Lung (tissue), 11 donors: ENCODE measurements at regions not wholly inside any gene's neighbourhood (a gene's known extent, or its start where the extent isn't known, plus 50 kb on each side); places are given as distances from the start of the nearest gene placed in this dataset.
A peak's percentile ranks its signal among the peaks of the same experiment; 100 is the strongest.

ENCODE experiments used
- ATAC-seq: fragments of 200-7000 bp; cut with Tn5 transposase; one replicate; pipeline ENCODE4 v1.9.1; 2020; ENCODE audit warnings: moderate number of reproducible peaks; ENCODE audit not compliant: insufficient read depth, low FRiP score
- DNase-seq, 3 donors: peaks; one replicate each; pipeline ENCODE4 v3.0.0-alpha.2; 2013 to 2017
- H3K27ac ChIP-seq, 2 donors: one replicate each; pipeline ENCODE4 v1.5.1; 2013; ENCODE audit warnings: mild to moderate bottlenecking in 2 of 2, moderate library complexity in 2 of 2, control low read depth in 1 of 2, inconsistent platforms in 1 of 2, low read depth in 1 of 2, low read length in 1 of 2
- H3K27me3 ChIP-seq, 3 donors: one replicate each; pipeline ENCODE4 v1.5.1; 2013; ENCODE audit warnings: low read length in 2 of 3; ENCODE audit not compliant: control insufficient read depth in 3 of 3, insufficient read depth in 3 of 3
- H3K36me3 ChIP-seq, 4 donors: one replicate each; pipeline ENCODE4 v1.5.1; 2013; ENCODE audit warnings: low read length in 4 of 4, mild to moderate bottlenecking in 1 of 4, moderate library complexity in 1 of 4; ENCODE audit not compliant: control insufficient read depth in 4 of 4, insufficient read depth in 4 of 4
- H3K4me1 ChIP-seq, 5 donors: one replicate each; pipeline ENCODE4 v1.5.1; 2013; ENCODE audit warnings: low read length in 5 of 5, mild to moderate bottlenecking in 2 of 5, moderate library complexity in 1 of 5; ENCODE audit not compliant: control insufficient read depth in 5 of 5, insufficient read depth in 5 of 5
- H3K4me3 ChIP-seq: one replicate; pipeline ENCODE4 v1.5.1; 2013; ENCODE audit warnings: mild to moderate bottlenecking, control low read depth, moderate library complexity
- H3K9ac ChIP-seq, 2 donors: one replicate each; pipeline ENCODE4 v1.5.1; 2013; ENCODE audit warnings: low read length in 2 of 2, control low read depth in 1 of 2; ENCODE audit not compliant: insufficient read depth in 1 of 2
- H3K9me3 ChIP-seq, 4 donors: one replicate each; pipeline ENCODE4 v1.5.1; 2013; ENCODE audit warnings: low read length in 3 of 4, mild to moderate bottlenecking in 1 of 4, moderate library complexity in 1 of 4; ENCODE audit not compliant: control insufficient read depth in 4 of 4, insufficient read depth in 3 of 4
- WGBS, 2 donors: extraction: QIAGEN DNeasy Blood & Tissue Kit; methylation state at CpG; one replicate each; pipeline ENCODE4 v1.1.7; 2013; 5-methylcytosine and 5-hydroxymethylcytosine counted together
- TF ChIP-seq, protein P1 (sequence below): IDR thresholded peaks from 2 replicates; pipeline ENCODE4 v1.5.1; 2012; ENCODE audit warnings: mild to moderate bottlenecking; ENCODE audit errors: control extremely low read depth, extremely low read depth
- donor health status: control.
- donor health status: control.
- donor health status: Bipolar disorder and iron deficiency.
- donor health status: healthy.
- donor health status: DM: yes; HTN: yes; CAD: no.

DNA sequence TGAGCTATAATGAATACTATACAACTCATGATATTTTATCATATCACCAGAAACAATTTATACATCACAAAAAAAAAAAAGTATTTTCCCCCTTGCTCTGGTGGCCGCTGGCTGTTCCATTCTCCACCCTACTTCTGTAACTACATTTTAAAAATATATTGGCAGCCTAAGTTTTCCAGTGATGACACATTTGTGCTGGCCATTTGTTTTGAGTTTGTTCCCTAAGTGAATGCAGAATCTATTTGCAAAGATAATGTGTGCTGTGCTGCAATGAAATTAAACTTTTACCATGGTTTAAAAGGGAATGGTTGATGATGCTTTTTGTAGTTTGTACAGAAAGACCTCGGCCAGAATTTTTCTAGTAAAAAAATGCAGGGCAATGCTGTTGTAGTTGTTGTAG lies 1092.8 kb downstream of the TMTC2 start:
- H3K9ac ChIP-seq = no peak overlapping the region
- H3K27ac ChIP-seq = no peak overlapping the region
- WGBS, 2 donors = 84 to 85% methylated on average over 2 of the region's 2 CpGs
- no peak for DNase-seq
- H3K4me3 ChIP-seq = no peak overlapping the region
- no peaks in the 10 kb centered on the region for H3K27me3 ChIP-seq
- no peaks in the 10 kb centered on the region for H3K4me1 ChIP-seq
- TF ChIP-seq, protein P1, sequence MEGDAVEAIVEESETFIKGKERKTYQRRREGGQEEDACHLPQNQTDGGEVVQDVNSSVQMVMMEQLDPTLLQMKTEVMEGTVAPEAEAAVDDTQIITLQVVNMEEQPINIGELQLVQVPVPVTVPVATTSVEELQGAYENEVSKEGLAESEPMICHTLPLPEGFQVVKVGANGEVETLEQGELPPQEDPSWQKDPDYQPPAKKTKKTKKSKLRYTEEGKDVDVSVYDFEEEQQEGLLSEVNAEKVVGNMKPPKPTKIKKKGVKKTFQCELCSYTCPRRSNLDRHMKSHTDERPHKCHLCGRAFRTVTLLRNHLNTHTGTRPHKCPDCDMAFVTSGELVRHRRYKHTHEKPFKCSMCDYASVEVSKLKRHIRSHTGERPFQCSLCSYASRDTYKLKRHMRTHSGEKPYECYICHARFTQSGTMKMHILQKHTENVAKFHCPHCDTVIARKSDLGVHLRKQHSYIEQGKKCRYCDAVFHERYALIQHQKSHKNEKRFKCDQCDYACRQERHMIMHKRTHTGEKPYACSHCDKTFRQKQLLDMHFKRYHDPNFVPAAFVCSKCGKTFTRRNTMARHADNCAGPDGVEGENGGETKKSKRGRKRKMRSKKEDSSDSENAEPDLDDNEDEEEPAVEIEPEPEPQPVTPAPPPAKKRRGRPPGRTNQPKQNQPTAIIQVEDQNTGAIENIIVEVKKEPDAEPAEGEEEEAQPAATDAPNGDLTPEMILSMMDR = no peak
- peaks cover 0 to 4% (median 0%) of the 10 kb centered on the region in 4 donors for H3K9me3 ChIP-seq
- no peak for ATAC-seq
- no peaks in the 10 kb centered on the region for H3K36me3 ChIP-seq

GRCh38 chr12:83769151-83769550 lies 1082.4 kb downstream of the TMTC2 start:
- Histone ChIP-seq H3K4me1 (no peaks in the 10 kb centered on the region), H3K9me3 (peaks cover 0 to 7% (median 2%) of the 10 kb centered on the region in 4 donors), H3K4me3 (no peak overlapping the region), H3K27me3 (no peaks in the 10 kb centered on the region), H3K27ac (no peak overlapping the region), H3K36me3 (no peaks in the 10 kb centered on the region), H3K9ac (no peak overlapping the region)
- TF ChIP-seq, protein P1 = no peak
- 81 to 84% methylated on average over 3 of the region's 3 CpGs for WGBS, 2 donors
- DNase-seq (peak in 2 of 3 donors; percentile 14 to 17), ATAC-seq (no peak)

- H3K4me1 ChIP-seq = no peaks in the 10 kb centered on the region
- TF ChIP-seq, protein P1 = no peak
- DNase-seq = no peak
- H3K9ac ChIP-seq = no peak overlapping the region
- no peak overlapping the region for H3K27ac ChIP-seq
- no peaks in the 10 kb centered on the region for H3K27me3 ChIP-seq
- WGBS, 2 donors = 33 to 47% methylated on average over 1 of the region's 1 CpG
- H3K36me3 ChIP-seq = no peaks in the 10 kb centered on the region
- peaks cover 0 to 4% (median 0%) of the 10 kb centered on the region in 4 donors for H3K9me3 ChIP-seq
- no peak overlapping the region for H3K4me3 ChIP-seq
- ATAC-seq = no peak
Observed at GRCh38 chr12:83767723-83768122, 1081.0 kb downstream of the TMTC2 start.

- TF ChIP-seq, protein P1 = no peak
- no peaks in the 10 kb centered on the region for H3K4me1 ChIP-seq
- no peak overlapping the region for H3K4me3 ChIP-seq
- no peaks in the 10 kb centered on the region for H3K27me3 ChIP-seq
- H3K27ac ChIP-seq = no peak overlapping the region
- no peaks in the 10 kb centered on the region for H3K36me3 ChIP-seq
- no peak overlapping the region for H3K9ac ChIP-seq
- H3K9me3 ChIP-seq = no peaks in the 10 kb centered on the region
- 73 to 84% methylated on average over 6 of the region's 6 CpGs for WGBS, 2 donors
- ATAC-seq (no peak), DNase-seq (no peak)
Observed at GRCh38 chr12:83763425-83763824, 1076.7 kb downstream of the TMTC2 start.
